C4-2B (cell line): ENCODE measurements at regions not wholly inside any gene's neighbourhood (a gene's known extent, or its start where the extent isn't known, plus 50 kb on each side); places are given as distances from the start of the nearest gene placed in this dataset.

Source experiments
- CTCF ChIP-seq: fragments of 450-650 bp; conservative IDR thresholded peaks from 2 replicates; pipeline ENCODE4 v1.5.1; 2017; ENCODE audit warnings: mild to moderate bottlenecking
- ZFX ChIP-seq: fragments of 450-650 bp; IDR thresholded peaks from 2 replicates; pipeline ENCODE4 v1.6.1; 2017

- TF ChIP-seq CTCF: no peak
- no peak for TF ChIP-seq ZFX
Measured at GRCh38 chr4:66000510-66001117, 330.3 kb upstream of the EPHA5 start.
